K562 (cell line): ENCODE measurements at regions not wholly inside any gene's neighbourhood (a gene's known extent, or its start where the extent isn't known, plus 50 kb on each side); places are given as distances from the start of the nearest gene placed in this dataset.
"Not testable (repeated sequence)": the region's sequence is repeated elsewhere in the genome, so short reads cannot be mapped to it uniquely, and the experiment has no call there.

Source experiments
- ATAC-seq: fragments of 200-7000 bp; cut with Tn5 transposase; 3 replicates; pipeline ENCODE4 v1.9.1; 2020; ENCODE audit warnings: moderate library complexity
- BruUV-seq: library from RNA; stranded (reverse); fragments of 400-500 nt; replicated peaks from 2 replicates; lab custom pipeline; 2021; lab: Mats Ljungman, UMichigan
- CTCF ChIA-PET: fragments of 300-600 bp; formaldehyde crosslinking; extraction: SDS; loops from one replicate; lab custom pipeline; 2021; ENCODE audit warnings: low intra/inter-chr PET ratio; lab: Yijun Ruan, JAX
- POLR2A ChIA-PET: fragments of 300-600, 350-650 bp; sonication (Branson Sonifier 250); formaldehyde crosslinking; extraction: SDS; loops from one replicate; lab custom pipeline; 2021; ENCODE audit warnings: antibody characterized with exemption, inconsistent platforms; lab: Yijun Ruan, JAX
- DNase-seq, 4 experiments: peaks; one replicate each; pipeline versions ENCODE4 v3.0.0 to v3.0.0-alpha.2; 2011 to 2018; ENCODE audit warnings: low spot score in 3 of 4, mixed read lengths in 3 of 4; ENCODE audit errors: extremely low read depth in 1 of 4
- FAIRE-seq: peaks from 2 replicates; lab custom pipeline; 2011; peaks lifted over from hg19 to GRCh38; lab: Jason Lieb, UNC
- H2AFZ ChIP-seq: 2 replicates; pipeline ENCODE4 v1.6.0; 2011; ENCODE audit warnings: low read depth, low read length, control low read depth, inconsistent platforms
- H3K27ac ChIP-seq: fragments of 200-600 bp; 3 replicates; pipeline ENCODE4 v1.8.0; 2011; ENCODE audit warnings: low read depth, mild to moderate bottlenecking, control low read depth, inconsistent platforms, low read length, moderate library complexity, mixed read lengths; ENCODE audit errors: extremely low read depth
- H3K27me3 ChIP-seq, 2 experiments: fragments of 300-600 bp in 1 of 2; 2 replicates in 1 of 2; 3 replicates in 1 of 2; pipeline versions ENCODE4 v1.6.0 to v1.8.0; 2011; ENCODE audit warnings: inconsistent platforms in 2 of 2, low read length in 2 of 2, mild to moderate bottlenecking in 1 of 2, mixed read lengths in 1 of 2, moderate library complexity in 1 of 2; ENCODE audit not compliant: control insufficient read depth in 2 of 2, insufficient read depth in 2 of 2
- H3K36me3 ChIP-seq: fragments of 300-600 bp; 3 replicates; pipeline ENCODE4 v1.8.0; 2011; ENCODE audit warnings: mild to moderate bottlenecking, low read length, inconsistent platforms; ENCODE audit not compliant: control insufficient read depth, insufficient read depth
- H3K4me1 ChIP-seq, 2 experiments: fragments of 200-600 bp in 1 of 2; replicated peaks in 1 of 2; 2 replicates in 1 of 2; 3 replicates in 1 of 2; pipeline versions ENCODE4 v1.5.1 to v1.8.0; 2011; ENCODE audit warnings: inconsistent platforms in 2 of 2, low read length in 2 of 2, mild to moderate bottlenecking in 1 of 2, mixed read lengths in 1 of 2, moderate library complexity in 1 of 2; ENCODE audit not compliant: control insufficient read depth in 2 of 2, insufficient read depth in 2 of 2
- H3K4me2 ChIP-seq: 2 replicates; pipeline ENCODE4 v1.6.1; 2011; ENCODE audit warnings: low read length, control low read depth, inconsistent platforms, mixed read lengths; ENCODE audit not compliant: insufficient read depth
- H3K4me3 ChIP-seq: fragments of 200-600 bp; sonication (generic), shearing (Covaris generic); 2 replicates; pipeline ENCODE4 v1.5.1; 2016; ENCODE audit warnings: control low read depth, inconsistent platforms
- H3K79me2 ChIP-seq: fragments of 200-600 bp; 3 replicates; pipeline ENCODE4 v1.8.0; 2011; ENCODE audit warnings: low read length, inconsistent platforms; ENCODE audit not compliant: control insufficient read depth, insufficient read depth
- H3K9ac ChIP-seq, 2 experiments: 2 replicates each; pipeline versions ENCODE4 v1.6.0 to v1.6.1; 2011; ENCODE audit warnings: low read depth in 2 of 2, low read length in 2 of 2, control low read depth in 1 of 2, inconsistent platforms in 1 of 2, mild to moderate bottlenecking in 1 of 2, mixed read lengths in 1 of 2; ENCODE audit not compliant: insufficient read depth in 1 of 2
- H3K9me1 ChIP-seq: one replicate; pipeline ENCODE4 v1.6.0; 2011; ENCODE audit warnings: inconsistent platforms, mild to moderate bottlenecking, low read length, moderate library complexity; ENCODE audit not compliant: control insufficient read depth, insufficient read depth
- H3K9me3 ChIP-seq: replicated peaks from 2 replicates; pipeline ENCODE4 v1.5.1; 2011; ENCODE audit warnings: low read depth, low read length, inconsistent platforms; ENCODE audit not compliant: control insufficient read depth, insufficient read depth
- H4K20me1 ChIP-seq: replicated peaks from 2 replicates; pipeline ENCODE4 v1.6.1; 2011; ENCODE audit warnings: low read length, inconsistent platforms, mixed read lengths; ENCODE audit not compliant: control insufficient read depth, insufficient read depth
- CHD1 ChIP-seq: fragments of 200-600 bp; sonication (generic); IDR thresholded peaks from one replicate; pipeline ENCODE4 v1.6.1; 2012; ENCODE audit warnings: mild to moderate bottlenecking, moderate library complexity, low read length, inconsistent platforms
- PML ChIP-seq: IDR thresholded peaks from 2 replicates; pipeline ENCODE4 v1.6.1; 2012; ENCODE audit warnings: low read length, inconsistent platforms
- ZBTB49 ChIP-seq: sonication (generic); formaldehyde crosslinking; IDR thresholded peaks from 2 replicates; pipeline ENCODE4 v1.8.0; 2022; ENCODE audit warnings: missing genetic modification reagents, mild to moderate bottlenecking, borderline replicate concordance
- WGBS: fragments of 100-300 bp; shearing (Covaris generic); methylation state at CpG from one replicate; pipeline ENCODE4 v1.1.6; 2016; ENCODE audit warnings: low coverage, mixed read lengths; ENCODE audit not compliant: insufficient coverage; ENCODE audit errors: missing lambda C conversion rate; 5-methylcytosine and 5-hydroxymethylcytosine counted together
- in situ Hi-C: fragments of 300-500 bp; cut with MboI; formaldehyde crosslinking; loops from 4 replicates; pipeline ENCODE4 v1.15.0; 2018; ENCODE audit warnings: inconsistent platforms, mixed read lengths
- intact Hi-C: fragments of 100-400 bp; cut with micrococcal nuclease; formaldehyde crosslinking; loops from 2 replicates; pipeline ENCODE4 v1.14.2; 2022
- TF ChIP-seq, protein P1 (sequence below): fragments of 450-650 bp; IDR thresholded peaks from 2 replicates; pipeline ENCODE4 v1.7.1; 2018; ENCODE audit warnings: mild to moderate bottlenecking, low read depth; ENCODE audit not compliant: partially characterized antibody

DNA sequence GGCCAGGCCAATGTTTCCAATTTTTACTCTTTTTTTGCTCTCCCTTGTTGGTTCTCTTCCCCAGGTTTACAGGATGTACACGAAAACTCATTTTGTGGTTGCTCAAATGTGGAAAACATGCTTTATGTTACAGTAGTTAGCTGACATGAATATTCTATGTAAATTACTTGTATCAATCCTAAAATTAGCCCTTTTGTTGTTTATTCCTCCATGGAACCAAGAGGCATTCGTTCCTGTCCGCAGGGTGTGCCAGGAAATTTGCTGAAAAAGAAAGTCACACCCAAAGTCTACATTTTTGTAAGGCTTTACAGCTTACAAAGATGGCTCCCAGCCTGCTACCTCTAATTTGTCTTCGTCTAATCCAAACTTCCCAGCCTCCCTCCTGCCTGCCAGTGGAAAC lies 652.3 kb downstream of the ETS1 start (continued):
- TF ChIP-seq, protein P1, sequence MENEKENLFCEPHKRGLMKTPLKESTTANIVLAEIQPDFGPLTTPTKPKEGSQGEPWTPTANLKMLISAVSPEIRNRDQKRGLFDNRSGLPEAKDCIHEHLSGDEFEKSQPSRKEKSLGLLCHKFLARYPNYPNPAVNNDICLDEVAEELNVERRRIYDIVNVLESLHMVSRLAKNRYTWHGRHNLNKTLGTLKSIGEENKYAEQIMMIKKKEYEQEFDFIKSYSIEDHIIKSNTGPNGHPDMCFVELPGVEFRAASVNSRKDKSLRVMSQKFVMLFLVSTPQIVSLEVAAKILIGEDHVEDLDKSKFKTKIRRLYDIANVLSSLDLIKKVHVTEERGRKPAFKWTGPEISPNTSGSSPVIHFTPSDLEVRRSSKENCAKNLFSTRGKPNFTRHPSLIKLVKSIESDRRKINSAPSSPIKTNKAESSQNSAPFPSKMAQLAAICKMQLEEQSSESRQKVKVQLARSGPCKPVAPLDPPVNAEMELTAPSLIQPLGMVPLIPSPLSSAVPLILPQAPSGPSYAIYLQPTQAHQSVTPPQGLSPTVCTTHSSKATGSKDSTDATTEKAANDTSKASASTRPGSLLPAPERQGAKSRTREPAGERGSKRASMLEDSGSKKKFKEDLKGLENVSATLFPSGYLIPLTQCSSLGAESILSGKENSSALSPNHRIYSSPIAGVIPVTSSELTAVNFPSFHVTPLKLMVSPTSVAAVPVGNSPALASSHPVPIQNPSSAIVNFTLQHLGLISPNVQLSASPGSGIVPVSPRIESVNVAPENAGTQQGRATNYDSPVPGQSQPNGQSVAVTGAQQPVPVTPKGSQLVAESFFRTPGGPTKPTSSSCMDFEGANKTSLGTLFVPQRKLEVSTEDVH, result no peak
- TF ChIP-seq ZBTB49 (CRISPR knock-in tag) (no peak), CHD1 (no peak), PML (no peak)

DNA sequence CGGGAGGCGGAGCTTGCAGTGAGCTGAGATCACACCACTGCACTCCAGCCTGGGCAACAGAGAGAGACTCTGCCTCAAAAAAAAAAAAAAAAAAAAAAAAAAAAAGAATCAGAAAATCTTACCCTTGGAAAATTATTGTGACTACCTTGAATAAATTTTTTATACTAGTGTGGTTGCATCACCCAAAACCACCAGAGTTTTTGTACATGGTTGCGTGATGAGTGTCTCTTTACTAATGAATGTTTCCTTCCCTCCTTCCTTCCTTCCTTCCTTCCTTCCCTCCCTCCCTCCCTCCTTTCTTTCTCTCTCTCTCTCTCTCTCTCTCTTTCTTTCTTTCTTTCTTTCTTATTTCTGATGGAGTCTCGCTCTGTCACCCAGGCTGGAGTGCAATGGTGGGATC lies 653.4 kb downstream of the ETS1 start:
- in situ Hi-C loops, ATAC-seq, H3K27ac ChIP-seq, H3K9me3 ChIP-seq, intact Hi-C loops, CTCF ChIA-PET, H4K20me1 ChIP-seq, H3K4me3 ChIP-seq, H2AFZ ChIP-seq, H3K9me1 ChIP-seq, H3K79me2 ChIP-seq, BruUV-seq, H3K27me3 ChIP-seq, FAIRE-seq, POLR2A ChIA-PET, H3K36me3 ChIP-seq, DNase-seq, H3K9ac ChIP-seq, H3K4me1 ChIP-seq, H3K4me2 ChIP-seq: not testable (repeated sequence)
- WGBS, result 0% methylated on average over 2 of the region's 4 CpGs
